Psoas muscle (tissue), 7 donors: ENCODE measurements at regions not wholly inside any gene's neighbourhood (a gene's known extent, or its start where the extent isn't known, plus 50 kb on each side); places are given as distances from the start of the nearest gene placed in this dataset.

Source experiments
- ATAC-seq, 4 donors: fragments of 200-7000 bp; cut with Tn5 transposase; one replicate each; pipeline ENCODE4 v1.9.1; 2020; ENCODE audit warnings: moderate library complexity in 3 of 4, mild to moderate bottlenecking in 2 of 4
- DNase-seq, 2 donors: peaks; one replicate each; pipeline ENCODE4 v3.0.0-alpha.2; 2020
- H3K27ac ChIP-seq: fragments of 200-600 bp; one replicate; pipeline ENCODE4 v1.8.0; 2022
- H3K27me3 ChIP-seq, 3 donors: fragments of 200-600 bp in 1 of 3; one replicate each; pipeline versions ENCODE4 v1.6.1 to v1.8.0; 2013 to 2022; ENCODE audit warnings: low read length in 2 of 3, mild to moderate bottlenecking in 2 of 3, moderate library complexity in 1 of 3; ENCODE audit not compliant: insufficient read depth in 3 of 3
- H3K36me3 ChIP-seq, 2 donors: fragments of 200-600 bp in 1 of 2; one replicate each; pipeline versions ENCODE4 v1.6.1 to v1.8.0; 2013 to 2022; ENCODE audit warnings: low read depth in 1 of 2, mild to moderate bottlenecking in 1 of 2, moderate library complexity in 1 of 2; ENCODE audit not compliant: insufficient read depth in 1 of 2
- H3K4me1 ChIP-seq: fragments of 200-600 bp; one replicate; pipeline ENCODE4 v1.8.0; 2022
- H3K4me3 ChIP-seq: fragments of 200-600 bp; one replicate; pipeline ENCODE4 v1.8.0; 2022; ENCODE audit warnings: mild to moderate bottlenecking
- H3K9me3 ChIP-seq: fragments of 200-600 bp; one replicate; pipeline ENCODE4 v1.8.0; 2022
- CTCF ChIP-seq: fragments of 200-600 bp; IDR thresholded peaks from one replicate; pipeline ENCODE4 v1.8.0; 2022; ENCODE audit warnings: antibody characterized with exemption
- WGBS, 3 donors: extraction: QIAGEN DNeasy Blood & Tissue Kit; methylation state at CpG; one replicate each; pipeline versions ENCODE4 v1.1.6 to v1.1.7; 2013; 5-methylcytosine and 5-hydroxymethylcytosine counted together
- intact Hi-C, 2 donors: fragments of 100-400 bp; cut with DNase I; formaldehyde crosslinking; loops; one replicate each; pipeline versions ENCODE4 v1.11.0 to v1.14.2; 2022
- donor health status: healthy with polysubstance abuse.
- donor health status: DM: no; HTN: no; CAD: no; lungs with moderate emphysema.
- donor health status: Bipolar disorder and iron deficiency.
- donor health status: healthy.
- donor health status: DM: yes; HTN: yes; CAD: no.
- donor health status: DM: no; HTN: no; CAD: no.
- donor health status: DM: yes; HTN: yes; CAD: no.

DNA sequence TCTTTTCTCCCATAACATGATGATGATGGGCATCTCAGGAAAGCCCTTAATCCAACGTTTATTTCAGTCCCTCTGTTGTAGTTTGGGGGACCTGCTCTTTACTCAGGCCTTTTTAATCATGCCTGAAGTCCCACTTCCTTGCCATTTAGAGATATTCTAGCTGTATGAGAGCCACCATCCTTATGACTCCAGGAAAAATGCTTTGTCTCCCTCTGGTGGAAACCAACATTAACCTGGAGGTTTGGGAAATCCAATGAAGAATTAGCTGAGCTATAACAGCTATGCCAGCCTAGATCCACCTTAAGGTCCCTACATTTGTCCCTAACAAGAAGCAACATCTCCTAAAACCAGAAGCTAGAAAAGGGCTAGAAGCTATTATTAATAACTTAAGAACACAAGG is 1399.1 kb downstream of the LRFN5 start:
- H3K4me3 ChIP-seq, result no peak overlapping the region
- no peak overlapping the region for H3K27ac ChIP-seq
- DNase-seq (no peak), ATAC-seq (no peak)
- no peak for TF ChIP-seq CTCF
- H3K36me3 ChIP-seq, result no peaks in the 10 kb centered on the region
- 21 to 33% (median 32%) methylated on average over 1 of the region's 1 CpG for WGBS, 3 donors
- no peaks in the 10 kb centered on the region for H3K4me1 ChIP-seq
- no peaks in the 10 kb centered on the region for H3K27me3 ChIP-seq
- intact Hi-C loops, result no loop called here
- peaks cover 43% of the 10 kb centered on the region for H3K9me3 ChIP-seq

- H3K27me3 ChIP-seq, result no peaks in the 10 kb centered on the region
- intact Hi-C loops, result no loop called here
- H3K4me3 ChIP-seq, result no peak overlapping the region
- WGBS, 3 donors, result 79 to 82% (median 81%) methylated on average over 3 of the region's 3 CpGs
- H3K27ac ChIP-seq, result no peak overlapping the region
- no peak for DNase-seq
- no peaks in the 10 kb centered on the region for H3K4me1 ChIP-seq
- H3K9me3 ChIP-seq, result peaks cover 48% of the 10 kb centered on the region
- TF ChIP-seq CTCF, result no peak
- no peaks in the 10 kb centered on the region for H3K36me3 ChIP-seq
- ATAC-seq, result no peak
Observed at GRCh38 chr14:43003845-43004244, 1397.2 kb downstream of the LRFN5 start.

- ATAC-seq, result no peak
- no peak for DNase-seq
- H3K27me3 ChIP-seq, result no peaks in the 10 kb centered on the region
- no peak overlapping the region for H3K4me3 ChIP-seq
- H3K36me3 ChIP-seq, result no peaks in the 10 kb centered on the region
- peaks cover 44% of the 10 kb centered on the region for H3K9me3 ChIP-seq
- H3K4me1 ChIP-seq, result no peaks in the 10 kb centered on the region
- intact Hi-C loops, result no loop called here
- WGBS, 3 donors, result 65 to 69% (median 67%) methylated on average over 3 of the region's 3 CpGs
- no peak for TF ChIP-seq CTCF
- H3K27ac ChIP-seq, result no peak overlapping the region
Observed at GRCh38 chr14:43001731-43002130, 1395.1 kb downstream of the LRFN5 start.

GRCh38 chr14:42994051-42994736 is 1387.5 kb downstream of the LRFN5 start:
- no peaks in the 10 kb centered on the region for H3K36me3 ChIP-seq
- ATAC-seq (no peak), DNase-seq (no peak)
- no peaks in the 10 kb centered on the region for H3K27me3 ChIP-seq
- no peak overlapping the region for H3K4me3 ChIP-seq
- no peak for TF ChIP-seq CTCF
- no peak overlapping the region for H3K27ac ChIP-seq
- 66 to 71% (median 68%) methylated on average over 2 of the region's 2 CpGs for WGBS, 3 donors
- H3K9me3 ChIP-seq, result no peaks in the 10 kb centered on the region
- intact Hi-C loops, result no loop called here
- no peaks in the 10 kb centered on the region for H3K4me1 ChIP-seq

DNA sequence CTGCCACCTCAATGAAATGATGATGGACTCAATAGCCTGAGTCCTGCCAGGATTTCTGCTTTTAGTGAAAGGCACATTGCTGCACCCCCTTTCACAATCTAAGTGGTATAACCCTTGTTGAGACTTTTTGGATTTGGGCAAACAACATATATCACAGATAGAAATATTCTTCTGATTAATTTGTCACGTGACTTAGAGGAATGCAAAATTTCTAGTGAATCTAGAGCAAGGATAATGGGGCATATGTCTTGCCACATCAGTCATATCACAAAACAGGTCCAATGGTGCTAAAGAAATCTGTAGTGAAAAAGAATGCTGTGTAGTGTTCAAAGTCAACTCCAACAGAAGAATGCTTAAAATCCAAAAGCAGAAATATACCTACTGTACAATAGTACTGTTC is 1386.3 kb downstream of the LRFN5 start:
- ATAC-seq, result no peak
- TF ChIP-seq CTCF, result no peak
- no peaks in the 10 kb centered on the region for H3K36me3 ChIP-seq
- H3K27me3 ChIP-seq, result no peaks in the 10 kb centered on the region
- intact Hi-C loops, result no loop called here
- H3K4me3 ChIP-seq, result no peak overlapping the region
- H3K9me3 ChIP-seq, result no peaks in the 10 kb centered on the region
- no peak overlapping the region for H3K27ac ChIP-seq
- 71 to 80% (median 76%) methylated on average over 1 of the region's 1 CpG for WGBS, 3 donors
- no peak for DNase-seq
- H3K4me1 ChIP-seq, result no peaks in the 10 kb centered on the region
